Stimulated activated CD8-positive, alpha-beta memory T cell treated with anti-CD3 and anti-CD28 coated beads, Interleukin-15, amount 100 ng/mL, for 4 hours (primary cell): ENCODE measurements at regions not wholly inside any gene's neighbourhood (a gene's known extent, or its start where the extent isn't known, plus 50 kb on each side); places are given as distances from the start of the nearest gene placed in this dataset.

Experiments used
- DNase-seq, 2 donors: peaks; one replicate each; pipeline ENCODE4 v3.0.0-alpha.2; 2020; ENCODE audit warnings: low read depth in 2 of 2

- no peak for DNase-seq
Observed at GRCh38 chr6:139763468-139764210, 389.2 kb upstream of the CITED2 start.

- no peak for DNase-seq
Observed at GRCh38 chr6:139762587-139763031, 388.2 kb upstream of the CITED2 start.

GRCh38 chr6:139760128-139760527, 385.7 kb upstream of the CITED2 start:
- DNase-seq = no peak

- DNase-seq = no peak
Observed at GRCh38 chr6:139759086-139759485, 384.6 kb upstream of the CITED2 start.

- DNase-seq = no peak
Observed at GRCh38 chr6:139758209-139758611, 383.8 kb upstream of the CITED2 start.

GRCh38 chr6:139757784-139758183, 383.3 kb upstream of the CITED2 start:
- no peak for DNase-seq

GRCh38 chr6:139756381-139756780, 381.9 kb upstream of the CITED2 start:
- DNase-seq = no peak

GRCh38 chr6:139754898-139755775, 380.7 kb upstream of the CITED2 start:
- no peak for DNase-seq

- no peak for DNase-seq
Observed at GRCh38 chr6:139753198-139753861, 378.9 kb upstream of the CITED2 start.

GRCh38 chr6:139752086-139752485, 377.6 kb upstream of the CITED2 start:
- DNase-seq = no peak

GRCh38 chr6:139751179-139751578, 376.7 kb upstream of the CITED2 start:
- no peak for DNase-seq

GRCh38 chr6:139748353-139749146, 374.1 kb upstream of the CITED2 start:
- DNase-seq = no peak

- no peak for DNase-seq
Observed at GRCh38 chr6:139747154-139747553, 372.7 kb upstream of the CITED2 start.

- DNase-seq = no peak
Observed at GRCh38 chr6:139744891-139745290, 370.4 kb upstream of the CITED2 start.

GRCh38 chr6:139743664-139744437, 369.4 kb upstream of the CITED2 start:
- DNase-seq = no peak

GRCh38 chr6:139742671-139743070, 368.2 kb upstream of the CITED2 start:
- DNase-seq = no peak

- DNase-seq = no peak
Observed at GRCh38 chr6:139738801-139739455, 364.5 kb upstream of the CITED2 start.

GRCh38 chr6:139736325-139736906, 362.0 kb upstream of the CITED2 start:
- no peak for DNase-seq

GRCh38 chr6:139732451-139732850, 358.0 kb upstream of the CITED2 start:
- DNase-seq = no peak
